HG03175 (cell line): ENCODE measurements at regions not wholly inside any gene's neighbourhood (a gene's known extent, or its start where the extent isn't known, plus 50 kb on each side); places are given as distances from the start of the nearest gene placed in this dataset.
"Not testable (repeated sequence)": the region's sequence is repeated elsewhere in the genome, so short reads cannot be mapped to it uniquely, and the experiment has no call there.

Experiments
- ATAC-seq: cut with Tn5 transposase; IDR thresholded peaks from one replicate; pipeline ENCODE4 v1.9.1; 2021; ENCODE audit warnings: mild to moderate bottlenecking, moderate library complexity; ENCODE audit not compliant: unreplicated experiment

- no peak for ATAC-seq
These were observed 423.2 kb downstream of the RWDD3 start for GRCh38 chr1:95657248-95657647.

GRCh38 chr1:95659166-95659565 is 425.2 kb downstream of the RWDD3 start:
- ATAC-seq, result no peak

GRCh38 chr1:95659588-95659987 is 425.6 kb downstream of the RWDD3 start:
- no peak for ATAC-seq

- ATAC-seq, result no peak
These were observed 426.7 kb downstream of the RWDD3 start for GRCh38 chr1:95660736-95661135.

DNA sequence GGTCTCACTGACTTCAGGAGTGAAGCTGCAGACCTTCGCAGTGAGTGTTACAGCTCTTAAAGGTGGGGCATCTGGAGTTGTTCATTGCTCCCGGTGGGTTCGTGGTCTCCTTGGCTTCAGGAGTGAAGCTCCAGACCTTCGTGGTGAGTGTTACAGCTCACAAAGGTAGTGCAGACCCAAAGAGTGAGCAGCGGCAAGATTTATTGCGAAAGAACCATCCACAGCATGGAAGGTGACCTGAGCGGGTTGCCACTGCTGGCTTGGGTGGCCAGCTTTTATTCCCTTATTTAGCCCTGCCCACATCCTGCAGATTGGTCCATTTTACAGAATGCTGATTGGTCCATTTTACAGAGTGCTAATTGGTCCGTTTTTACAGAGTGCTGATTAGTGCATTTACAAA is 429.5 kb downstream of the RWDD3 start:
- ATAC-seq, result not testable (repeated sequence)

DNA sequence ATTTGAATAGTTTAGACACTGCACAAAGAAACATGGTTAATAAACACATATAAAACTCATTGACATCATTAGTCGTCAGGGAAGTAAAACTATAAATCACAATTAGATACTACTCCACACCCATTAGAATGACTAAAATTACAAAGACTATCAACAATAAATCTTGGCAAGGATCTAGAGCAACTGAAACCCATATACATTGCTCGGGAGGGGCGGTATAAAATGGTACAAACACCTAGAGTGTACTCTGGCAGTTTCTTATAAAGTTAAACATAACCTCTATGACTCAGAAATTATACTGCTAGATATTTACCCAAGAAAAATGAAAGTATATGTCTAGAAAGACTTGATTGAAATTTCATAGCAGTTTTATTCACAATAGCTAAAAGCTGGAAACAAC is 434.2 kb downstream of the RWDD3 start:
- no peak for ATAC-seq

GRCh38 chr1:95669638-95670037 is 435.6 kb downstream of the RWDD3 start:
- not testable (repeated sequence) for ATAC-seq

GRCh38 chr1:95671098-95671497 is 437.1 kb downstream of the RWDD3 start:
- ATAC-seq, result no peak

GRCh38 chr1:95679262-95679661 is 445.3 kb downstream of the RWDD3 start:
- ATAC-seq, result no peak

GRCh38 chr1:95685081-95685480 is 451.1 kb downstream of the RWDD3 start:
- ATAC-seq, result no peak

DNA sequence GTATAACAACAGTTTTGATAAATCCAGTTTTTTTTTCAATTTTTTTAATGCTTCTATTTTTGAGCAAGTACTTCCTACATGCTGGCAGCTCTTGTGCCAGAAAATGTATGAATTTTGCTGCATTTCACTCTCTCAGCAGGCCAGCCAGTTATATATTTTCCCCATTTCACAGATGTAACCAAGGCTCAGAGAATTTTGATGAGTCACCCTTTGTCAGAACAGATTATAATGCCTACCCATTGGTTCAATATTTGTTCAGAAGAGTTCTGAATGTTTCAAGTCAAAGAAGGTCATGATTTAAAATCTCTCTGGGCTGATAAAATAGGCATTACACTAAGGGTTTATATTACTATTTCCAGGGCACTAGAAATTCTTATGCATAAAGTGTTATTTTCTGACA is 452.2 kb downstream of the RWDD3 start:
- ATAC-seq, result no peak

GRCh38 chr1:95699149-95699953 is 465.3 kb downstream of the RWDD3 start:
- ATAC-seq, result no peak

- no peak for ATAC-seq
These were observed 467.6 kb downstream of the RWDD3 start for GRCh38 chr1:95701450-95702173.

DNA sequence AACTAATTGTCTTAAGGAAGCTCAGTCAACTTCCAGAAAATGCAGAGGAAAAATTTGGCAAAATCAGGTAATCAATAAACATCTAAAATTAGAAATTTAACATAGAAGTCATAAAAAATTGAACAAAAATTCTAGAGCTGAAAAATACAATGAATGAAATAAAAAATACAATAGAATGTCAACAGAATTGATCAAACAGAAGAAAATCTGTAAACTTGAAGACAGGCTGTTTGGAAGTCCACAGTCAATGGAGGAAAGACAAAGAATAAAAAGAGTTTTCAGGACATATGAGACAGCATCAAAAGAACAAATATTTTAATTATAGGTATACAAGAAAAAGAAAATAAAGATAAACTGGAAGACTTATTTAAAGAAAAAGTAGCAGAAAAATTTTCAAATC is 469.0 kb downstream of the RWDD3 start:
- ATAC-seq, result no peak

DNA sequence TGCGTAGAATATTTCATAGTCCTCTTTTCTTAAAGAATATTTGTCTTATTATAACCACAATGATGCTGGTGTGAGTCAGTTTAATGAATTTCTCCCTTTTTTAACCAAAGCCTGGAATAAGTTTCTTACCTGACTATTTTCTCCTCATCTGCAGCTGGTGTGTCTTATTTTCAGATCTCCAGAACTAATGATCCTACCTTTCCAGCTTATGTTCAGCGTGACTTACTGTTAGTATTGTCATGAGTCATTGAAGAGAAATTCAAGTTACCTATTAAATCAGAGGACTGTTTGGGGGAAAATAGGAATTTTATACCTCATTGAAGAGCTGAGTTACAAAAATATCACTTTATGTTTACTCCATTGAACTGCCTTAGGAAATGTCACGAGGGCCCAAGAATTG is 482.1 kb downstream of the RWDD3 start:
- ATAC-seq, result no peak

- no peak for ATAC-seq
These were observed 482.5 kb downstream of the RWDD3 start for GRCh38 chr1:95716550-95716949.

DNA sequence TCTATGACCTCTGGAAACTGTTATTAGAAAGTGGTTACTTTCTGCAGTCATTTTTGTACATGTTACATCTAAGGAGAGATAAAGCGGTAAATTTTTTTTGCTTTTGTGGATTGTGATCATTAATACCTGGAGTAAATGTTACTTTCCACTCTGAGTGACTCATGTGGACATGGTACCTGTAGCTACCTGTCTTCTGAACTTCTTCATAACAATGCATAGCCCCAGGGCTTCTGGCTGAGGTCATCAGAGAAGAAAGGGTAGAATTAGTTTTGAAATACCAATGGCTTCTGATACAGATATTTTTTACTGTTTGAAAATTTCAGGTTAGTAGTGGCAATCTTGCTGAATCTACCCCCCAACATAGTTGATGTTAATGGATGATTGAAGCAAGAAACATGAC is 489.3 kb downstream of the RWDD3 start:
- ATAC-seq, result no peak

DNA sequence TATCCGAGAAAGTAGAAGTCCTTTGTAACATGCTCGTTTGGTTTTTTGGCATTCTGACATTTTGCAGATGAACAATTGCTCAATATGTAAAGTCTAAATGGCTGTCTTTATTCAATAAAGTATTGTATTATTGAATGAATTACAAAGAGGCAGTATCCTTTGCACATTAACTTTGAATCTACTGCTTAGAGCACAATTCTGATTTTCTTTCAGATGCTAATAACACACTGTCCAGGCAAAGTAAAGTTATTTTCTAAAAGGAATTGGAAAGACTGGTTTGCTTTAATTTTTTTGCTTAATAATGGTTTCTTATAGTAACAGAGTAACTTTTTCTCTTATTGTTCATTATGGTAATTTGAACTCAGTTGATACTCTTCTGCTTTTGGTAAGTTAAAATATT is 494.8 kb downstream of the RWDD3 start:
- no peak for ATAC-seq

DNA sequence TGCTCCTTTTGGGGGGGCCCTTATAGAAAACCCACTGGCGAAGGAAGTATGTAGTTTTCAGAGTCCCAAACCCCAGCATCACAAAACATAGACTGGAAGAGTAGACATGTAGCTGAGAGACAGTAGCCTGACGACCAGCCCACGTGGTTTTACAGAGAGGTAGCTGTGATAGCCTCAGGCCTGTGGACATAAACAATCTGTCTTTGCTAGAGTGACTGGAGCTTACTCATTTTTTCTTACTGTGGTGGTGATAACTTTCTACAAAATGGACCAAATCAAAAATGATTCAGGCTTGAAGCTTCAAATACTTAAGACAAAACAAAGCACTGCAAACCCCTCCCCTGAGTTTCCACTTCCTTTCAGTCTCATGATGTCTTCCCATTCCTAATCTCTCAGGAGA is 497.0 kb downstream of the RWDD3 start:
- no peak for ATAC-seq

DNA sequence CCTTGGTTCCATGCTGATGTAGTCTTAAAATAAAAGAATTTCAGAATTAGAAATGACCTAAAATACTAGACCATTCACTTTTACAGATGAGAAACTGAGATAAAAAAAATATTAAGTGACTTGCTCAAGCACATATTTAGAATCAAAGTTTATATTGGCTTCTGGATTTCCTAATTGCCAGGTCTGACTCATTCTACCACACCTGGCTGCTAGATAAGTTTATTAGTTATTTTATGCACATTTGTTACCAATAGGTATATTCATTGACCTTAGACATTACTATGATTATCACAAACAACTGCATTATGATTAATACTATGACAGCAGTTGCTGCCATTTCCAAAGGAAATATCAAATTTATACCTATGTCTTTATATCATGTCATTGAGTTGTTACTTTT is 497.5 kb downstream of the RWDD3 start:
- ATAC-seq, result no peak

DNA sequence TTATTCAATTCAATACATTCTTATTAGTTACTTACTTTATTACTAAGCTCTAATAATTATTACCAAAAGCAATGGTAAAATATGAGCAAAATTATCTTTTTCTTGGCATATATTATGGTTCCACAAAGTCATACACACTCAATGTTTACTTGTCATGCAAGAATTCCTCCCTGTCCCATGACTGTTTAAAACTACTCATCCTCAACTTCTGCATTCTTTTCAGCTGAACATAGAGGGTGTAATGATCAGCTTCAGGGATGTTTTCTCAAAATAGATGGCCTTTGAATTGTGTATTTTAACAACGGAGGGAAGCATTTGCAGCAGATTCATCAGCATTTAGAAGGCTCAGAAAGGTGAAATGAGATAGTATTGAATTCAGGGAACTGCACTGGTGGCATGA is 499.0 kb downstream of the RWDD3 start:
- no peak for ATAC-seq

DNA sequence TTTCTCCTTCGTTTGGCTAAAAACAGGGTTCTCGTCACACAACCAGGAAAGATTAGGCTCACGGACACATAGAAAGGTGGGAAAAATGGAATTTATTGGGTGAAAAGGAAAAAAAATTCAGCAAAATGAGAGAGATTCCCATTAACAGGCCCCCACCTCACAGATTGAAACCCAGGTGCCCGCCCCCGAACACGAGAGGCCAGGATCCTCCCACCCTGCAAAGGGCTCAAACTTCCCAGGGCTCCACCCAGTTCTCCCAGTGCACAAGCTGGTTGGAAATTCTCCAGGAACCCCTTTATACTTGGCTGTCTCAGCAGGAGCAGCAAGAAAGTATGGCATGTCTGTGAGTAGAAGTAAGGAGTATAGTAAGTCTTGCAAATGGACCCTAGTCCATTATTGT is 499.7 kb downstream of the RWDD3 start:
- no peak for ATAC-seq
